ENCODE measurements at regions not wholly inside any gene's neighbourhood (a gene's known extent, or its start where the extent isn't known, plus 50 kb on each side); places are given as distances from the start of the nearest gene placed in this dataset.

GRCh38 chr11:16448123-16448717, 91.9 kb upstream of the SOX6 start:
- TF ChIP-seq CTCF (conservative IDR thresholded peaks at IDR 0.05; ENCODE audit: low read depth, low read length) = no peak
- Histone ChIP-seq H3K4me3 (IDR thresholded peaks at IDR 0.05; ENCODE audit: insufficient read depth, low read depth, low read length) (no peak overlapping the region), H2AFZ (ENCODE audit: low read depth) (no peak overlapping the region), H3K27ac (no peak overlapping the region), H3K9ac (no peak overlapping the region), H3K27me3 (ENCODE audit: insufficient read depth, low read depth) (no peaks in the 10 kb centered on the region), H3K4me1 (ENCODE audit: low read depth, poor library complexity, severe bottlenecking) (no peaks in the 10 kb centered on the region), H3K4me2 (no peak overlapping the region), H3K79me2 (ENCODE audit: insufficient read depth, low read depth) (no peaks in the 10 kb centered on the region), H3K36me3 (ENCODE audit: insufficient read depth) (no peaks in the 10 kb centered on the region), H4K20me1 (ENCODE audit: insufficient read depth) (no peaks in the 10 kb centered on the region)

GRCh38 chr11:16441461-16441860, 85.1 kb upstream of the SOX6 start:
- H3K79me2 ChIP-seq (ENCODE audit: insufficient read depth, low read depth) = no peaks in the 10 kb centered on the region
- H3K27me3 ChIP-seq (ENCODE audit: insufficient read depth, low read depth) = no peaks in the 10 kb centered on the region
- H3K27ac ChIP-seq = no peak overlapping the region
- no peaks in the 10 kb centered on the region for H3K4me1 ChIP-seq (ENCODE audit: low read depth, poor library complexity, severe bottlenecking)
- no peak overlapping the region for H2AFZ ChIP-seq (ENCODE audit: low read depth)
- H3K36me3 ChIP-seq (ENCODE audit: insufficient read depth) = no peaks in the 10 kb centered on the region
- H4K20me1 ChIP-seq (ENCODE audit: insufficient read depth) = no peaks in the 10 kb centered on the region
- TF ChIP-seq CTCF (conservative IDR thresholded peaks at IDR 0.05; ENCODE audit: low read depth, low read length) = no peak
- no peak overlapping the region for H3K9ac ChIP-seq
- H3K4me2 ChIP-seq = no peak overlapping the region
- no peak overlapping the region for H3K4me3 ChIP-seq (IDR thresholded peaks at IDR 0.05; ENCODE audit: insufficient read depth, low read depth, low read length)

GRCh38 chr11:16440136-16440535, 83.8 kb upstream of the SOX6 start:
- Histone ChIP-seq H3K9ac (no peak overlapping the region), H3K4me1 (ENCODE audit: low read depth, poor library complexity, severe bottlenecking) (no peaks in the 10 kb centered on the region), H4K20me1 (ENCODE audit: insufficient read depth) (no peaks in the 10 kb centered on the region), H3K27me3 (ENCODE audit: insufficient read depth, low read depth) (no peaks in the 10 kb centered on the region), H3K79me2 (ENCODE audit: insufficient read depth, low read depth) (no peaks in the 10 kb centered on the region), H3K4me2 (no peak overlapping the region), H2AFZ (ENCODE audit: low read depth) (no peak overlapping the region), H3K27ac (no peak overlapping the region), H3K4me3 (IDR thresholded peaks at IDR 0.05; ENCODE audit: insufficient read depth, low read depth, low read length) (no peak overlapping the region), H3K36me3 (ENCODE audit: insufficient read depth) (no peaks in the 10 kb centered on the region)
- no peak for TF ChIP-seq CTCF (conservative IDR thresholded peaks at IDR 0.05; ENCODE audit: low read depth, low read length)

- no peak overlapping the region for H3K4me3 ChIP-seq (IDR thresholded peaks at IDR 0.05; ENCODE audit: insufficient read depth, low read depth, low read length)
- H3K4me1 ChIP-seq (ENCODE audit: low read depth, poor library complexity, severe bottlenecking) = no peaks in the 10 kb centered on the region
- H3K27ac ChIP-seq = no peak overlapping the region
- no peak for TF ChIP-seq CTCF (conservative IDR thresholded peaks at IDR 0.05; ENCODE audit: low read depth, low read length)
- no peaks in the 10 kb centered on the region for H3K36me3 ChIP-seq (ENCODE audit: insufficient read depth)
- H4K20me1 ChIP-seq (ENCODE audit: insufficient read depth) = no peaks in the 10 kb centered on the region
- no peak overlapping the region for H3K9ac ChIP-seq
- no peak overlapping the region for H3K4me2 ChIP-seq
- H3K27me3 ChIP-seq (ENCODE audit: insufficient read depth, low read depth) = no peaks in the 10 kb centered on the region
- no peaks in the 10 kb centered on the region for H3K79me2 ChIP-seq (ENCODE audit: insufficient read depth, low read depth)
- no peak overlapping the region for H2AFZ ChIP-seq (ENCODE audit: low read depth)
Observed at GRCh38 chr11:16434036-16434435, 77.7 kb upstream of the SOX6 start.

Measured in KMS-11 (cell line).